CD4-positive, alpha-beta T cell treated with Interleukin-17A for 1 hour (primary cell): ENCODE measurements at regions not wholly inside any gene's neighbourhood (a gene's known extent, or its start where the extent isn't known, plus 50 kb on each side); places are given as distances from the start of the nearest gene placed in this dataset.

ENCODE experiments used
- DNase-seq: peaks from one replicate; pipeline ENCODE4 v3.0.0-alpha.2; 2020

DNA sequence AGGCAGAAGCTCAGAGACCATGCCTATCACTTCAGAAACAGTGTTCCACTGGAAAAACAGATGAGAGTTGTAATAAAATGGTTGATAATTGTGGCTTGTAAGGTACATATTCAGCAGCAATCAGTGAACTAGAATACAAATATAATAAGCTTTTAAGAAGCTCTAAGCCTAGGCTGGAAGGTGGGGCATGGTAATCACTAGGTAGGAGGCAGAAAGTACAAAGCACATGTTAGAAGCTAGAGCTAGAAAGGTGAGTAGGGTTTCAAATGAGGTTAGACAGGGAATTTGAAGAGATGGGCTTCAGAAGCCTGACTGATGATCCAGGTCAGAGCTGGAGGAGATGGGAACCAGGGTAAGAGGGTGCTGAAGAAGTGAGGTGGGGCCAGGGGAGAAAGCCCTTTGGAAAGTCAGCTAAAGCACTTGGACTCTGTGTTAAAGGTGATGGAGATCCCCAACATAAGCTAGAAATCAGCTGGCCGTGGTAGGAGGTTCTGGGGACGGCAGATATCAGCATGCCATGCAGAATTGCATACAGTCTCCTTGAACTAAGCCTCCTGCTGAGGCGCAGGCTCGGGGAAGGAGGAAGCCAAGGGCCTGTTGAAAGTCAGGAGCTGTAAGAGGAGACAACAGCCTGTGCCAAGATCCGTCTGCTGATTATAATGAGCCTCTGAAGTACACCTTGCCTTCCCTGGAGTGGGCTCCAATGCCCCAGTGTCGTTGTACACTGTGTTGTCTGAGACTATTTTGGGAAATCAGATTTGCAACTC, 659.4 kb downstream of the BCL11B start:
- DNase-seq: no peak

DNA sequence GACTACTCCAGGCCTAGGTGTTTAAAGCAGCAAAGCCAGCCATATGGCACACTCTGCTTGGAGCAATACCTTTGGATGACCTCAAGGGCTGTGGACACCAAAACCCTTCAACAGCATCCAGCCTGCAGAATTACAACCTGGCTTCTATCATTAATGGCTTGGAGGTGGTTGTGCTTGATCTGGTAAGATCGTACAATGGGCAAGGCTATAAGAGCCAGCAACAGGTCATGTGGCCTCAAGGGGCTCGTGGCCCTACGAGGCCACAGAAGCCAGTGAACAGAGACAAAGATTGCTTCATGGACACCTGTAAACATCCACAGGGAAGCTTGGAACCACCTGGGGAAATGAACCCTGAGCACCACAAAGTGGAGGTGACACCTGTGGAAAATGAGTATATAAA, 657.3 kb downstream of the BCL11B start:
- DNase-seq: no peak

DNA sequence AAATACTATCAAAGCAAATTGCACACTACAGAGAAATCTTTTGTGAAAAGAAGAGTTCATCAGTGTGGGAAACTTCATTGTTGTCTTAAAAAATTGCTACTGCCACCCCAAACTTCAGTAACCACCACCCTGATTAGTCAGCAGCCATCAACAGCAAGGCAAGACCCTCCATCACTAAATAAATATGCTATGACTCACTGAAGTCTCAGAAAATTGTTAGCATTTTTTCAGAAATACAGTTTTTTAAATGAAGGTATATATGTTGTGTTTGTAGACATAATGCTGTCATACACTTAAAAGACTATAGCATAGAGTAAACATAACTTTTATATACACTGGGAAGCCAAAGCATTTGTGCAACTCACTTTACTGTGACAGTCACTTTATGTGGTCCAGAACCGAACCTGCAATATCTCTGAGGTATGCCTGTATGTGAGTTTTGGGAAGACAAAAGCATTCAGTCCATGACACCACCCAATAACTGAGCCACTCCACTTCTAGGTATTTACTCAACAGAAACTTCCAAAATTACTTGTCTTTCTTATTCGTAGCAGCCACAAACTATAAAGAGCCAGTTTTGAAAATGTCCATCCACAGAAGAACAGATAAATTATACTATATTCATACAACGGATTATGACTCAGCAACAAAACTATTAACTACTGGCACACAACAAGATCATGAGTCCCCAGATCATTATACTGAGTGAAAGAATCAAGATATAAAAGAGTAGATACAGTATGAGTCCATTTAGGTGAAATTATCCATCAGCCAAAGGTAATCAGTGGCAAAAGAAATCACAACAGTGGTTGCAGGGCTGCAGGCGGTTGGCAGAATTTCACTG, 649.6 kb downstream of the BCL11B start:
- no peak for DNase-seq

DNA sequence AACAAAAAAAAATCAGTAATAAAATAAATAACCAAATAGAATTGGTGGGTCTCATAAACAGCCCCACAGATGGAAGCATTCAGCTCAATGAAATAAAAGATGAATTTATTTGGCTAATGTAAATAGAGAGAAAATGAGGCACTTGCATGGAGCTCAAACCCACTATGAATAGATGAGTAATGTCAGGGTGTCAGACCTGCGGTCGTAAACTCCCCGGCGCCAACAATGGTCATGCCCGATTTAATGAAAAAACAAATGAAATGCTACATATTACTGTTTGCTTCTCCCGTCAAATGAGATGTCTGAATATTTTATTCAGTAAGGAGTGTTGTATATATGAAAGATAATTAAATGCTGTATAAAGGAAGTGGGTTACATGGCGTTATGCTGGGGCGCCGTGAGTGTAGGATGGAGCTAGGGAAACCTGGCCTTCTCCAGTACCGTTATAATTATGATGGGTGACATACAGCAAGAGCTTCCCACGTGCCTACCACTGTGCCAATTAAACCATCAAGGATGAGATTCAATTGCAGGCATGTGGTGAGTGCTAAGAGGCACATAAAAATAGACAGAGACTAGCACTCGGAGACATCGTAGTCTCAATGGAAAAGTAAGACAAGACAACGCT, 648.1 kb downstream of the BCL11B start:
- no peak for DNase-seq

DNA sequence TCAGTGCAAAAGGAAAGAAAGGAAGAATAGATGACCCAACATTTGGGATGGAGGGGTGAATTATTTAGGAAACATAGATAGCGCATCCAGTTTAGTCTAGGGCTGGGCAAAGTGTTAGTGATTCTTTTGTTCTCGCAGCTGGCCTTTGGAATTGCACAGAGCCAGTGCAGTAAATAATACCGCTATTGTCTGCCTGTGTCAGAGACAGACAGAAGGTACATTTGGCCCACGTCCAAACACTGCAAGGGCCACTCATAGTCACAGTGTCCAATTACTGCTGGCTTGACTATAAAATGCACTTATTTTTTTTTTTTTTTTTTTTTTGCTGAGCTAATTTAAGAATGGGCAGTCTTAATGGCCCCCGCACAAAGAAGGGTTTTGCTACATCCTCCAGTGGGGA, 638.6 kb downstream of the BCL11B start:
- DNase-seq: no peak

DNA sequence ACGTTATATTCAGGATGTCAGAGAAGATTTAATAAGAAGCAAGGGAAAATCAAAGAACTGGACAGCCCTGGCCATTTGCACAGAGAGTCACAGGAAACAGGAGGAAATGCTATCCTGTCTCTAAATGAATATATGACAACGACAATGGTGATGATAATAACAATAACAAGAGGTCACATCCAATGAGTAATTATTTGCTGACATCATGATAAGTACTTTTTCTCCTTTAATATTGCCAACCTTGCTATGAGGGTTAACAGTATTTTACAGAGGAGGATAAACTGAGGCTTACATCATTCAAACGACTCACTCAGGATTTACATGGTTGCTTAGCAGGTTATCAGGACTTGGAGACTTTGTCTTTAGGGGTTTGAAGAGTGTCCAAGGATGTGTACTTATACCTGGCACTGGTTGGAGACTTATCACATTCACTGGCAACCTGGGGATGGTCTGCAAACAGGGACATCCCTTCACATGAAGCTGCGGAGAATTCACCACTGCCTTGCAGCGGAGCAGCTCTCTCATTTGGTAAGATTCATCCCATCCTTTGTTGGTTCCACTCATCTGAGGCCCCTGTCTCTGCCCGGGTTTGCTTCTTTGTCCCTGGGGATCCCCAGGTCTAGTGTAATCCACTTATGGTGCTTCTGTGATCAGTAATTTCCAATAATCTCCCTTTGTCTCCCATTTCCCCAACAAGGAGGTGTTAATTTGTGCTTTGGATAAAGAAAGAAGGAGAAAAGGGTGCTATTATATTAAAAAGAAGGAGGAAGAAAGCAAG, 637.8 kb downstream of the BCL11B start:
- no peak for DNase-seq

DNA sequence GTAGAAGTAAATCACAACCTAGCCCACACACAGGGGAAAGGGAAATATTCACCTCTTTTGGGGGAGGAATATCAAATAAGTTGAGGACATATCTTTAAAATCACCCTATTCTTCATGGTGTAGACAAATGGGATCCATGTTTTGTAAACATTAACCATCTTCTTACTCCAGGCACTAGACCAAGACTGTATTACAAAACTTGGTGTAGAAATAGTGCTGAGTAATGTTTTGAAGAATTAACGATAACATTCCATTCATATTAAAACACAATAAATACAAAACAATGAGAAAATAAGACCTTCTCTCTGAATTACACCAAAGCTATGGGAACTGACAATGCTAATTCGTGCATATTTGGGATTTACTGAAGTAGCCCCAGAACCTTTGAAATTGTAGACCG, 633.6 kb downstream of the BCL11B start:
- no peak for DNase-seq

DNA sequence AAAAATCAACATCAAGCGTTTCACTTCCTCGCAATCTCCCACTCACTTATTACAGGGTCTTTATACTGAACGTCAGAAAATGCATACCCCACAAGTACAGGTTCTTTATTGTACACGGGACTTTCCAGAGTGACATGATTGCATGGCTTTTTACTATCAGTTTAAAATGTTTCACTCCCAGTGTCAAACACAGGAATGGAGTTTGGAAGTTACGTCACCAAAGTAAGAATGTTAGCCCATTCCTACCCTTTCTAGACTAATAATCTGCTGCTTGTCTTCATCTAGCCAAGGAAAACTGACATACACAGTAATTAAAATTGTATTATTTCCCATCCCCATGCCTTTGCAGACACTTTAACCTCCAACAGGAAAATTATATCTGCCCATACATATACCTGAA, 624.2 kb downstream of the BCL11B start:
- no peak for DNase-seq

DNA sequence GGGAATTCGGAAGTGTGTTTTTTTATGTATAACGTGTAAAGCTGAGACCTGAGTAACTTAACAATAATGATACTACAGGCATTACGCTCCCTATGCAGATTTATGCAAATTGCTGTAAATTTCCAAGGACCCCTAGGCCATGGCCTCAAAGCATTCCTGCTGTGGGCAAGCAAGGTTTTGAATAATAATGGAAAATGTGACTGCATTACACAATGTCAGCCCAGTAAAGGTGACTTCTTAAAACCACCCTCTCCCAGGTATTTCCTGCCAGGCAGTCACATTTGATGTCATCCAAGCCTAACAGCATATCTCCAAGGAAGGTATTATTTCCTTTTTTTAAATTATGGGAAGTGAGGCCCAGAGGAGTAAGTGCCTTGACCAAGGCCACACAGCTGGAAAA, 621.0 kb downstream of the BCL11B start:
- DNase-seq: no peak

DNA sequence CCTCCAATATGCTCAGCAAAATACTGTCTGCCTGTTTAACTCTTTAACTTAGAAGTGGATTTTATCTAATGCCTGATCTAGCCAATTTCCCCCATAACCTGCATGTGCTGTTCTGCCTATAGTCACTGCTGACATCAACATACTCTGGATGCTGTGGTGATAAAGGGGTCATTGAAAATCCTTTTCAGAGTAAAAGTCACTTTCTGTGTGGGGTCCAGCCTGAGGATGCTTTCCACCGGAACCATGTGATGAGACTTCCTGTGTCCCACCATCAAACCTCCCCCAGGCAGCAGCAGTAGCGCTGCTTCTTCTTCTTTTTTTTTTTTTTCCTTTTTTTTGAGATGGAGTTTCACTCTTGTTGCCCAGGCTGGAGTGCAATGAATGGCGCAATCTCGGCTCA, 607.0 kb downstream of the BCL11B start:
- DNase-seq: no peak

DNA sequence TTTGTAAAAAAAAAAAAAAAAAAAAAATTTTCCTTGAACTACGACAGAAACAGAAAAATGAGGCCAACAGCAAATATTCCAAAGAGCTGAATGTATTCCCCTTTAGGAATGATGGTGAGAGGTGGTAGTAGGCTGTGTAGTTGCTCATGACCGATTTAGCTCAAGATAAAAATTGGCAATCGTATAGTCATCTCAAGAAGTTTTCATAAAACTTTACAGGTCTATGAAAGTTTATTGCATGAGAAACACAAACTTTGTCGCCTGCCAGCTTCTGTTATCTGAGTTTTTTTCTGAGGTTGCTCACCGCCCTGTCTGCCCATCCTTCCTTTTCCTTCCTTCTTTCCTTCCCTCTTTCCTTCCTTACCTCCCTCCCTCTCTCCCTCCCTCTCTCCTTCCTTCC, 605.5 kb downstream of the BCL11B start:
- DNase-seq: no peak

DNA sequence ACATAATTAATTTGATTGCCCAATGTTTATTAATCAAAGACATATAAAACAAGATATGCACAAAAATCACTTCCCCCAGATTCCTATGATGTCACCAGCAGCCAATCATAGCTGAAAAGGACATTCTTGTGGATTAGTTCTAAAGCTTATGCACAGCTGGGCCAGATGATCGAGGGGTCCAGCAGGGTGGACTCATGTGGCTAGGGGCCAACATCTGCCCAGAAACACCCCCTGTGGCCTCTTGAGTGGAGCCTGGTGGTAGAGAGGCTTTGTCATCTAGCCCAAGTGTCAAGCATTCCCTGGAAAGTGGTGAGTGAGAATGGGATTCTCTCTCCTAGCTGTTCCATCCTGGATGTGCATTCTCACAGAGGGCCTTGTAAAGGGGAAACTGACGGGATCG, 590.0 kb downstream of the BCL11B start:
- no peak for DNase-seq

DNA sequence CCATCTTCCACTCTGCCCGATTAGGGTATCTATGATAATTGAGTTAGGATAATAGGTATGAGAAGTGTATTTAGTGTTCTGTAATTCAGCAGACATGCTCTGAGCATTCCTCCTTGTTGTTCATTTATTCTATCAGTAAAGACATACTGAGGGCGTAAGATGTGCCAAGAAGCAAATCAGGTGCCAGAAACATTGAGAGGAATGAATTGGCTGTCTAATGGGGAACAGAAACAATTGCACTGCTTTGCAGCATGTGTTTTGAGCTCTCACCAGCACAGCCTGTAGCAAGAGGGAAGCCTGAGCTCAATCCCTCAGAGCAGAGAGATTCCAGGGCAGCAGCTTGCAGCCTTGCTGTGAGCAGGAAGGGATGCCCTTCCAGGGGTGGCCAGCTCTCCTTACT, 589.3 kb downstream of the BCL11B start:
- no peak for DNase-seq

DNA sequence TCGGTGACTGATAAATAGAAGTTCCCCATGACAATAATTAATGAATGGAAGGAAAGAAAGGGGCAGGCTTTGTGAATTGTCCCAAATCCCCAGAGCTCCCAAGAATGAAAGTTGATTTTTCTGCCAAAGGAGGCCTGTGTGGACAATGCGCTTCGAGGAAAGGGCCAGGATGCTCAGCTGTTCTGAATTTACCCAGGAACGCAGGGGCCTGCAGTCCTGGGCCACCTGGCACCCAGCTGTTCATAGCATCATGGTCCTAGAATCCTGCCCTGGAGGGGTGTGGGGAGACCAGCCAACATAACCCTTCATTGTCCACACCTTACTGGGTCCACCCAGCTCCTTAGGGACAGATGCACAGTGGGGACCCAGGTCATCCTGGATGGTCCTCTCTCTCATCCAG, 587.5 kb downstream of the BCL11B start:
- DNase-seq: no peak

DNA sequence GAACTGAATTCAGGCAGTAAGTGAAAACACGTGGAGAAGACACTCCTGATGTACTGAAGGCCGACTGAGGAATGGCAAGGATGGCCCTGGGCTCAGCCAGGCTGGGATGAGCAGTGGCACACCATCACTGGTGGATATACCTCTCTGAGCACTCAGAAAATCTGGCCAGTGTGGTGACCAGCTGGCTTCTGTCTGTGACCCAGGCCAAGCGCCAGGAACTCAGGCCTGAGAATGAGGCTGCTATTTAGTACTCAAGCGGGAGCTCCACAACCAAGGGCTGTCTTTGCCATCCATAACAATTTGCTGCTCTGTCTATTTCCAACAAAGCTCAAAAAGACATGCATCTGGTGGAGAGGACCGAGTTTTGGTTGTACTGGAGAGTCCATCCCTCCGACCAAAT, 586.3 kb downstream of the BCL11B start:
- no peak for DNase-seq

DNA sequence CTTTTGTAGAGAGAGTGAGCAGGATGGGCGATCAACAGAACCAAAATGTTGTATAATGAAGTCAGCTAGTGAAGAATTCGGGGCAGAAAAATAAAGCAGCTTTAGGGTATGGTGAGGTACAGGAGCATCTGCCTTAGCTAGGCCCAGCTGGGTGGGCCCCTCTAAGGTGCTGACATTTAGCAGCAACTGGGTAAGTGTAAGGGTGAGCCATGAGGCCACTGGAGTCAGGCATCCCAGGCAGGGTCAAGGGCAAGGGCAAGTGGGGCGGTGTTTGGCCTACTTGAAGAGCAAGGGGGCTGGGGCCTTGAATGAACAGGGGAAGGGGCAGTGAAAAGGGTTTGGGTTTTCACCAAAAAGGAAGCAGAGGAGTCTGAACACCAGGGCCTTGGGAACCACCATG, 583.6 kb downstream of the BCL11B start:
- no peak for DNase-seq

DNA sequence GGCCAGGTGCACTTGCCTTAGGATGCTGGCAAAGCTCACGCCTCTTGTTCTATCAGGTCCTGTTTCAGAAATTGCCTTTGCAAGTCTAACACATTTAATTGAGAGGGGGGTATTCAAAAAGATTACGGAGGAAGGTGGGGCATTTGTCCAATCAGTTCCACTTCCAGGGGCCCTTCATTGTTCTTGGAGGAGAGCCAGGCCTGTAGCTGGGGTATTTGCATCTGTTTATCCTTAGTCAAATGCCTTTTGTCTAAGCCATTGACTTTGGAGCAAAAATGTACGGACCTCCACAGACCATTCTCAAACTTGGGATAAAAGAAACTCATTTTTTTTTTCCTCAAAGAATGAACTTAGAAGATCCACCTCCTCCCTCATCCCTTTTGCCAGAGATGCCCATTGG, 582.0 kb downstream of the BCL11B start:
- no peak for DNase-seq

DNA sequence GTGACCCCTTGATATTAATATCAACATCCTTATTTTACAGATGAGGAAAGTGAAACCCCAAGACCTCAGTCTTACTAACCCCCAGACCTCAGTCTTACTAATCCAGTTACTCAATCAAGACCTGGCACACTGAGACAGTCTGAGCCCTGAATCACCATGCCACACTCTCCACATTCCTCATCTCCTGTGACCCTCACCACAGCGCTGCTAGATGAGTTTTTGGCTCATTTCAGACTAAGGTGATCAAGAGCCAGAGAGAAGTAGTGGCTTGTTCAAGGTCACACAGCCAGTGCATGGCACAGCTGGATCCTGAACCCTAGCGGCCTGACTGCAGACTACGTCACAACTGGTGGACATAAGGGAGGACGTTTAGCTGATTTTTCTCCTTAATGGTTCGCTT, 579.2 kb downstream of the BCL11B start:
- DNase-seq: no peak

DNA sequence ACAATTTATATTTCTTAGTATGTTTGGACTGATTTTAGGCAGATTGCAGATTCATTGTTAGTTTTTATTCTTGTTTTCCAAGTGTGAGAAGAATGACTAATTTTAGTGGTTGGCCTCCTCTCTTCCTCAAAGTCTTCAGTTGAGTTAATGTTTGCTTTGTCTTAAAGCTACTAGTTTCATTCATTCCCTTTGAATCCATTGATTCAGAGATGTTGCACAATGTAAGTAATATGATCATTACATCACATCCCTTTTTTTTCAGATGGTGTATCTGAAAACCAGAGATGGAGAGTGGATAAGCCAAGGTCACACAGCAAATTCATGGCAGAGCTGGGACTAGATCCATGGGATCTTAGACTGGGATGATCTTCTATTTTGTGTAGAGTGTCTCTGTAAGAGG, 577.5 kb downstream of the BCL11B start:
- DNase-seq: no peak

DNA sequence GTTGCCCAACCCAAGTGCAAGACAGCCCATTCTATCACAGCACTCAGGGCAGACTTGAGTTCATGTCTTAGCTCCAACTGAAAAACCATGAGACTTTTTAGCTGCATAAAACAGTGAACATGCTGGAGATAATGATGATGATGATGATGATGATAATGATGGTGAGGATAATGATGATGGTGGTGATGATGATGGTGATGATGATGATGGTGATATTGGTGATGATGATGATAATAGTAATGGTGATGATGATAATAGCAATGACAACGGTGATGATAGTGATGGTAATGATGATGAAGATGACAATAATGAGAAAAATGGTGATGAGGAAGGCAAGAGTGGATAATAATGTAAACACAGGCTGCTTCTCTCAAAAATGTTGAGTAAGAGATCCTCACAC, 576.2 kb downstream of the BCL11B start:
- DNase-seq: no peak

DNA sequence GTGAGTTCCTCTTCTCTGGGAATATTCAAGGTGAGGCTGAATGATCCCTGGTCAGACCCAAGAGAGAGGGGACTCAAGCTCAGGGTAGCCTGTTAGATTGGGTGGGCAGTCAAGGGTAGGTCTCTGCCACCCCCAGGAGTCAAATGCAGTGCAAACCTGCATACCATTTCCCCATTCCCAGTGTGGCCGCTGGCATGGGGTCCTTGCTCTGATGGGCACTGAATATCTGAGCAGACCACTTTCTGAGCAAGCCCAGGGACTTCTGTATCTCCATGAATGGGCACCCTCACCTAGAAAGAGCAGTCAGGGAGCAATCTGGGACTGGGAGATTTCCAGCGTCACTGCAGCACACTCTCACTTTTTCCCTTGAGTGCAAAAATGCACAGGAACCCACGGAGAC, 573.7 kb downstream of the BCL11B start:
- DNase-seq: no peak

DNA sequence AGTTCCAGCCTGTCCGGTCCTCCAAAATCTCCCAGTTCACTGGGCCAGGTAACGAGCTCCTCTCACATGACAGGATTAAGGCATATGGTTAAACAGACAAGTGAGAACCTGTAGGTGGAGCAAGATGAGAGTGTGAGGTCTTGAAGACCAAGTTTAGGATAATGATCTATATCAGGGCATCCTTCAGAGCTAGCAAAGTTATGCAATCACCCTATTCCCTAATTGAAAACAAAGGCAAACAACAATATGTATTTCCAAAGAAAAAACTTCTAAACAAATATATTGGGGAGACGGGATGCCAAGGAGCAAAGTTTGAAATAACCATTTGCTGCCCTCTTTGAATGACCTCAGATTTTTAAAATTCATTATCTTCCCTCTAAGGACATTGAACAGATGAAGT, 571.2 kb downstream of the BCL11B start:
- DNase-seq: no peak

DNA sequence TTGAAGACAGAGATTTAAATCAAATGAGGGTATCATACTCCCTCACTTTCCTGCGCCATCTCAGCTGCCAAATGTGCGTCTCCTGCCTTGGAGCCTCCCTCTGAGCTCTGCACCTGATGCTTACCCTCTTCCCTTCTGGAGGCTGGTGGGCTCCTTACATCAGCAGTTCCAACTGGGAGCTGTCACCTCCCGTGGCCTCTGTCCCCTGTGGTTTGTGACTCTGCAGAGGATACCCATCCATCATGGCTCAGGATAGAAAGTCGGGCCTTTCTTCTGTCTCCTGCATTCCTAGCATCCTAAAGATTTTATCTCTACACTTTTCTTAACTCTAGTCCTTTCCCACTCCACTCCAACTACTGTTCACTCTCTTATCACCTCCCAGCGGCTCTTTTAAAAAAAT, 570.6 kb downstream of the BCL11B start:
- DNase-seq: no peak
